IMR-90 (cell line): ENCODE measurements at regions not wholly inside any gene's neighbourhood (a gene's known extent, or its start where the extent isn't known, plus 50 kb on each side); places are given as distances from the start of the nearest gene placed in this dataset.

Experiments used
- ATAC-seq: fragments of 200-7000 bp; cut with Tn5 transposase; 2 replicates; pipeline ENCODE4 v1.9.1; 2020; ENCODE audit warnings: low read depth, mild to moderate bottlenecking, moderate library complexity
- BruUV-seq: library from RNA; stranded (reverse); fragments of 400-500 nt; replicated peaks from 2 replicates; lab custom pipeline; 2021; lab: Mats Ljungman, UMichigan
- CTCF ChIA-PET: fragments of 300-600 bp; formaldehyde crosslinking; extraction: SDS; loops from one replicate; lab custom pipeline; 2021; ENCODE audit warnings: antibody characterized with exemption; lab: Yijun Ruan, JAX
- POLR2A ChIA-PET: fragments of 300-600 bp; sonication (Branson Sonifier 250); formaldehyde crosslinking; loops from one replicate; lab custom pipeline; 2022; ENCODE audit warnings: antibody characterized with exemption; ENCODE audit not compliant: unreplicated experiment; lab: Charles Lee
- DNase-seq: peaks from one replicate; pipeline ENCODE4 v3.0.0; 2013
- H2AFZ ChIP-seq: replicated peaks from 2 replicates; pipeline ENCODE3; 2013; ENCODE audit warnings: low read length, mild to moderate bottlenecking; ENCODE audit not compliant: poor library complexity
- H2AK5ac ChIP-seq: 2 replicates; pipeline ENCODE4 v1.6.1; 2013; ENCODE audit warnings: low read depth, low read length, inconsistent platforms
- H2AK9ac ChIP-seq: replicated peaks from 2 replicates; pipeline ENCODE3; 2013; ENCODE audit warnings: mild to moderate bottlenecking, low read depth, low read length, moderate library complexity; ENCODE audit not compliant: poor library complexity
- H2BK120ac ChIP-seq: 2 replicates; pipeline ENCODE4 v1.6.1; 2013; ENCODE audit warnings: low read depth, low read length, inconsistent platforms
- H2BK15ac ChIP-seq: 3 replicates; pipeline ENCODE4 v1.6.1; 2013; ENCODE audit warnings: low read depth, low read length, inconsistent platforms
- H2BK20ac ChIP-seq: 2 replicates; pipeline ENCODE4 v1.6.1; 2013; ENCODE audit warnings: low read depth, mild to moderate bottlenecking, inconsistent platforms, low read length, moderate library complexity
- H2BK5ac ChIP-seq: 2 replicates; pipeline ENCODE4 v1.6.1; 2013; ENCODE audit warnings: mild to moderate bottlenecking, low read depth, low read length, inconsistent platforms; ENCODE audit not compliant: poor library complexity, severe bottlenecking
- H3K14ac ChIP-seq: replicated peaks from 2 replicates; pipeline ENCODE4 v1.6.1; 2013; ENCODE audit warnings: low read depth, low read length, inconsistent platforms
- H3K18ac ChIP-seq: 2 replicates; pipeline ENCODE4 v1.6.1; 2013; ENCODE audit warnings: low read depth, low read length, control low read depth
- H3K23ac ChIP-seq: 2 replicates; pipeline ENCODE4 v1.6.1; 2013; ENCODE audit warnings: low read depth, low read length, inconsistent platforms
- H3K27ac ChIP-seq: 2 replicates; pipeline ENCODE4 v1.5.1; 2013; ENCODE audit warnings: mild to moderate bottlenecking, control low read depth, low read length; ENCODE audit not compliant: insufficient read depth
- H3K27me3 ChIP-seq: 2 replicates; pipeline ENCODE4 v1.6.1; 2013; ENCODE audit warnings: low read length; ENCODE audit not compliant: control insufficient read depth, insufficient read depth
- H3K36me3 ChIP-seq: 2 replicates; pipeline ENCODE4 v1.6.1; 2013; ENCODE audit warnings: low read length, mixed read lengths; ENCODE audit not compliant: control insufficient read depth, insufficient read depth
- H3K4ac ChIP-seq: 2 replicates; pipeline ENCODE4 v1.6.1; 2013; ENCODE audit warnings: low read depth, low read length, inconsistent platforms
- H3K4me1 ChIP-seq: 2 replicates; pipeline ENCODE4 v1.6.1; 2013; ENCODE audit warnings: low read length, mixed read lengths; ENCODE audit not compliant: control insufficient read depth, insufficient read depth
- H3K4me2 ChIP-seq: 2 replicates; pipeline ENCODE4 v1.6.1; 2013; ENCODE audit warnings: low read depth, mild to moderate bottlenecking, control low read depth, low read length, moderate library complexity
- H3K4me3 ChIP-seq: 2 replicates; pipeline ENCODE4 v1.5.1; 2013; ENCODE audit warnings: low read depth, mild to moderate bottlenecking, control low read depth, low read length, moderate library complexity; ENCODE audit not compliant: insufficient read depth
- H3K56ac ChIP-seq: 2 replicates; pipeline ENCODE4 v1.6.1; 2013; ENCODE audit warnings: low read length, inconsistent platforms; ENCODE audit not compliant: insufficient read depth; ENCODE audit errors: extremely low read depth
- H3K79me1 ChIP-seq, 2 experiments: 2 replicates each; pipeline ENCODE4 v1.6.1; 2013; ENCODE audit warnings: low read length in 2 of 2, inconsistent platforms in 1 of 2, low read depth in 1 of 2
- H3K9ac ChIP-seq: 2 replicates; pipeline ENCODE4 v1.6.1; 2013; ENCODE audit warnings: low read depth, low read length, control low read depth
- H3K9me1 ChIP-seq: 2 replicates; pipeline ENCODE4 v1.6.1; 2013; ENCODE audit warnings: low read length, inconsistent platforms; ENCODE audit not compliant: insufficient read depth
- H3K9me3 ChIP-seq: 2 replicates; pipeline ENCODE4 v1.6.1; 2013; ENCODE audit warnings: low read length; ENCODE audit not compliant: control insufficient read depth, insufficient read depth
- H4K20me1 ChIP-seq: 2 replicates; pipeline ENCODE4 v1.6.1; 2013; ENCODE audit warnings: low read length, inconsistent platforms; ENCODE audit not compliant: insufficient read depth
- H4K5ac ChIP-seq: 2 replicates; pipeline ENCODE4 v1.6.1; 2013; ENCODE audit warnings: mild to moderate bottlenecking, low read depth, low read length, control low read depth
- H4K8ac ChIP-seq, 2 experiments: 2 replicates each; pipeline ENCODE4 v1.6.1; 2013; ENCODE audit warnings: low read depth in 2 of 2, low read length in 2 of 2, control low read depth in 1 of 2, inconsistent platforms in 1 of 2
- H4K91ac ChIP-seq: 2 replicates; pipeline ENCODE4 v1.6.1; 2013; ENCODE audit warnings: low read depth, low read length, inconsistent platforms; ENCODE audit not compliant: insufficient read depth
- BHLHE40 ChIP-seq: fragments of 150-350 bp; IDR thresholded peaks from 2 replicates; pipeline ENCODE4 v1.6.1; 2016; ENCODE audit warnings: mild to moderate bottlenecking, low read depth, low read length
- CEBPB ChIP-seq: IDR thresholded peaks from 2 replicates; pipeline ENCODE4 v1.6.1; 2012; ENCODE audit warnings: low read depth, low read length, improper control_type of control experiment
- CHD1 ChIP-seq: IDR thresholded peaks from 2 replicates; pipeline ENCODE4 v1.6.1; 2012; ENCODE audit warnings: low read depth, low read length, improper control_type of control experiment
- ELK1 ChIP-seq: fragments of 150-350 bp; IDR thresholded peaks from 2 replicates; pipeline ENCODE4 v1.6.1; 2016; ENCODE audit warnings: low read depth, mild to moderate bottlenecking, low read length, moderate library complexity, borderline replicate concordance
- FOS ChIP-seq: fragments of 150-350 bp; IDR thresholded peaks from 2 replicates; pipeline ENCODE4 v1.6.1; 2016; ENCODE audit warnings: low read depth, low read length
- MAFK ChIP-seq: IDR thresholded peaks from 2 replicates; pipeline ENCODE4 v1.6.1; 2012; ENCODE audit warnings: low read depth, low read length, improper control_type of control experiment
- MAZ ChIP-seq: IDR thresholded peaks from 2 replicates; pipeline ENCODE4 v1.6.1; 2012; ENCODE audit warnings: low read depth, mild to moderate bottlenecking, low read length, improper control_type of control experiment, moderate library complexity, borderline replicate concordance
- MXI1 ChIP-seq: IDR thresholded peaks from 2 replicates; pipeline ENCODE4 v1.6.1; 2012; ENCODE audit warnings: low read depth, mild to moderate bottlenecking, low read length, moderate library complexity, borderline replicate concordance
- NFE2L2 ChIP-seq: fragments of 150-350 bp; IDR thresholded peaks from 2 replicates; pipeline ENCODE4 v1.6.1; 2016; ENCODE audit warnings: low read depth, mild to moderate bottlenecking, low read length
- POLR2A ChIP-seq: IDR thresholded peaks from 2 replicates; pipeline ENCODE4 v1.6.1; 2012; ENCODE audit warnings: mild to moderate bottlenecking, low read depth, low read length
- RAD21 ChIP-seq: IDR thresholded peaks from 2 replicates; pipeline ENCODE4 v1.6.1; 2012; ENCODE audit warnings: low read length, improper control_type of control experiment
- RCOR1 ChIP-seq: IDR thresholded peaks from 2 replicates; pipeline ENCODE4 v1.6.1; 2012; ENCODE audit warnings: mild to moderate bottlenecking, low read length, improper control_type of control experiment; ENCODE audit not compliant: insufficient replicate concordance
- RFX5 ChIP-seq: IDR thresholded peaks from 2 replicates; pipeline ENCODE4 v1.8.0; 2012; ENCODE audit warnings: low read depth, mild to moderate bottlenecking, low read length, moderate library complexity
- SMC3 ChIP-seq: fragments of 150-350 bp; IDR thresholded peaks from 2 replicates; pipeline ENCODE4 v1.6.1; 2016; ENCODE audit warnings: low read depth, mild to moderate bottlenecking, antibody characterized with exemption, low read length, moderate library complexity
- WGBS, 2 experiments: methylation state at CpG; one replicate each; pipeline versions ENCODE4 v1.1.5 to v1.1.7; 2013; ENCODE audit warnings: missing lambda C conversion rate in 2 of 2; ENCODE audit not compliant: insufficient read length in 1 of 2; ENCODE audit errors: extremely low coverage in 2 of 2; 5-methylcytosine and 5-hydroxymethylcytosine counted together
- dilution Hi-C: fragments of 300-500 bp; cut with HindIII; formaldehyde crosslinking; loops from one replicate; pipeline ENCODE4 v1.14.3; 2018; ENCODE audit warnings: low sequenced_read_pairs; ENCODE audit not compliant: unreplicated experiment
- in situ Hi-C: fragments of 300-500 bp; cut with MboI; formaldehyde crosslinking; loops from 3 replicates; pipeline ENCODE4 v1.14.3; 2019; ENCODE audit warnings: low sequenced_read_pairs, inconsistent platforms, mixed read lengths
- intact Hi-C: fragments of 100-400 bp; cut with micrococcal nuclease; formaldehyde crosslinking; loops from 2 replicates; pipeline ENCODE4 v1.10.0; 2022
- TF ChIP-seq, protein P1 (sequence below): fragments of 150-350 bp; IDR thresholded peaks from 2 replicates; pipeline ENCODE4 v1.6.1; 2017; ENCODE audit warnings: mild to moderate bottlenecking, antibody characterized with exemption, low read length, low read depth
- TF ChIP-seq, protein P2 (sequence below): conservative IDR thresholded peaks from 2 replicates; pipeline ENCODE4 v1.5.1; 2012; ENCODE audit warnings: mild to moderate bottlenecking, low read depth, low read length, improper control_type of control experiment

DNA sequence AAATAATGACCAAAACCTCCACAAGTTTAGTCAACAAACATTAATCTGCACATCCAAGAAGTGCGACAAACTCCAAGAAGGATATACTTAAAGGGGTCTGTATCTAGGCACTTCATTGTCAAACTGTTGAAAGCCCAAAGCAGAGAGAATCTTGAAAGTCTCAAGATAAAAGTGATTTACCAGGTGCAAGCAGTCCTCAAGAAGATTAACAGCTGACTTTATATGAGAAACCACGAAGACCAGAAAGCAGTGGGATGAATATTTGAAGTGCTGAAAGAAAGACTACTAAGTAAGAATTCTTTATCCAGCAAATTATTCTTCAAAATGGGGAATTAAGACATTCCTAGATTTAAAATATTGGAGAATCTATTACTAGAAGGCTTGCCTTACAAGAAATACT lies 58.4 kb upstream of the BLCAP start:
- Histone ChIP-seq H4K5ac (no peak overlapping the region), H3K9me1 (no peaks in the 10 kb centered on the region), H3K4me1 (no peaks in the 10 kb centered on the region), H4K20me1 (no peaks in the 10 kb centered on the region), H2BK20ac (no peak overlapping the region), H3K14ac (no peak overlapping the region), H3K27me3 (peaks cover 20% of the 10 kb centered on the region), H2BK120ac (no peak overlapping the region), H2BK15ac (no peak overlapping the region), H3K18ac (no peak overlapping the region), H3K27ac (no peak overlapping the region), H3K4ac (no peak overlapping the region), H2AK9ac (no peak overlapping the region), H3K79me1 (no peaks in the 10 kb centered on the region), H2BK5ac (no peak overlapping the region), H3K23ac (no peak overlapping the region), H3K4me2 (no peak overlapping the region), H3K36me3 (no peaks in the 10 kb centered on the region), H2AFZ (no peak overlapping the region), H3K9ac (no peak overlapping the region), H4K91ac (no peak overlapping the region), H3K56ac (no peak overlapping the region), H3K9me3 (no peaks in the 10 kb centered on the region; the same call in 1 of the 2 replicates), H2AK5ac (no peak overlapping the region), H3K4me3 (no peak overlapping the region), H4K8ac (no peak overlapping the region)
- no peak for TF ChIP-seq RCOR1
- TF ChIP-seq ELK1: no peak
- no peak for TF ChIP-seq MAZ
- no peak for TF ChIP-seq RAD21
- TF ChIP-seq POLR2A: no peak
- TF ChIP-seq, protein P1, sequence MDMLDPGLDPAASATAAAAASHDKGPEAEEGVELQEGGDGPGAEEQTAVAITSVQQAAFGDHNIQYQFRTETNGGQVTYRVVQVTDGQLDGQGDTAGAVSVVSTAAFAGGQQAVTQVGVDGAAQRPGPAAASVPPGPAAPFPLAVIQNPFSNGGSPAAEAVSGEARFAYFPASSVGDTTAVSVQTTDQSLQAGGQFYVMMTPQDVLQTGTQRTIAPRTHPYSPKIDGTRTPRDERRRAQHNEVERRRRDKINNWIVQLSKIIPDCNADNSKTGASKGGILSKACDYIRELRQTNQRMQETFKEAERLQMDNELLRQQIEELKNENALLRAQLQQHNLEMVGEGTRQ: no peak
- no peak for TF ChIP-seq MXI1
- no peak for TF ChIP-seq RFX5
- TF ChIP-seq BHLHE40: no peak
- TF ChIP-seq FOS: no peak
- TF ChIP-seq NFE2L2: no peak
- TF ChIP-seq CEBPB: no peak
- TF ChIP-seq MAFK: no peak
- TF ChIP-seq, protein P2, sequence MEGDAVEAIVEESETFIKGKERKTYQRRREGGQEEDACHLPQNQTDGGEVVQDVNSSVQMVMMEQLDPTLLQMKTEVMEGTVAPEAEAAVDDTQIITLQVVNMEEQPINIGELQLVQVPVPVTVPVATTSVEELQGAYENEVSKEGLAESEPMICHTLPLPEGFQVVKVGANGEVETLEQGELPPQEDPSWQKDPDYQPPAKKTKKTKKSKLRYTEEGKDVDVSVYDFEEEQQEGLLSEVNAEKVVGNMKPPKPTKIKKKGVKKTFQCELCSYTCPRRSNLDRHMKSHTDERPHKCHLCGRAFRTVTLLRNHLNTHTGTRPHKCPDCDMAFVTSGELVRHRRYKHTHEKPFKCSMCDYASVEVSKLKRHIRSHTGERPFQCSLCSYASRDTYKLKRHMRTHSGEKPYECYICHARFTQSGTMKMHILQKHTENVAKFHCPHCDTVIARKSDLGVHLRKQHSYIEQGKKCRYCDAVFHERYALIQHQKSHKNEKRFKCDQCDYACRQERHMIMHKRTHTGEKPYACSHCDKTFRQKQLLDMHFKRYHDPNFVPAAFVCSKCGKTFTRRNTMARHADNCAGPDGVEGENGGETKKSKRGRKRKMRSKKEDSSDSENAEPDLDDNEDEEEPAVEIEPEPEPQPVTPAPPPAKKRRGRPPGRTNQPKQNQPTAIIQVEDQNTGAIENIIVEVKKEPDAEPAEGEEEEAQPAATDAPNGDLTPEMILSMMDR: no peak
- TF ChIP-seq SMC3: no peak
- TF ChIP-seq CHD1: no peak
- in situ Hi-C loops: no loop called here
- no peak for ATAC-seq
- WGBS, 2 experiments: no CpG with 5 or more reads among the region's 2 CpGs
- ChIA-PET POLR2A (no interaction called here), CTCF (no interaction called here)
- intact Hi-C loops: no loop called here
- no peak for DNase-seq
- no TSS peak for BruUV-seq
- dilution Hi-C loops: no loop called here
